HG03025 (cell line): ENCODE measurements at regions not wholly inside any gene's neighbourhood (a gene's known extent, or its start where the extent isn't known, plus 50 kb on each side); places are given as distances from the start of the nearest gene placed in this dataset.

Source experiments
- ATAC-seq: cut with Tn5 transposase; IDR thresholded peaks from one replicate; pipeline ENCODE4 v1.9.1; 2021; ENCODE audit warnings: mild to moderate bottlenecking, moderate library complexity; ENCODE audit not compliant: unreplicated experiment, low FRiP score

DNA sequence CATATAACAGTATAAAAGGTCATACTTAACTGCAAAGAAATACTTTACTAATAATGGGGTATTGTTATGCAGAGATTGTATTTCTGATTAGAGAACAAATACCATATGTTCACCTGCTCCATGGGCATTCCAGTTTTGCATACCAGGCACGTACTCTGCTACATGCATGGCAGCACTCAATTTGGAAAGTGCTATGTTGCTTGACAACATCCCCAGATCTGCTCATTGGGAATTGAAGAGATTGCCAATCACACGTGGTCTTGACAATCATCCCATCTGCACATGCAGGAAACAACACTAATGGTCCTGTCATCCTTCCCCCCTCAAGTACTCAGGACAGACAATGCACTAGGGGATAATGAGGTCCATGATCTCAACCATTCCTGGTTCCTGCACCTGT, 63.4 kb upstream of the PDE4B start:
- ATAC-seq, result no peak

DNA sequence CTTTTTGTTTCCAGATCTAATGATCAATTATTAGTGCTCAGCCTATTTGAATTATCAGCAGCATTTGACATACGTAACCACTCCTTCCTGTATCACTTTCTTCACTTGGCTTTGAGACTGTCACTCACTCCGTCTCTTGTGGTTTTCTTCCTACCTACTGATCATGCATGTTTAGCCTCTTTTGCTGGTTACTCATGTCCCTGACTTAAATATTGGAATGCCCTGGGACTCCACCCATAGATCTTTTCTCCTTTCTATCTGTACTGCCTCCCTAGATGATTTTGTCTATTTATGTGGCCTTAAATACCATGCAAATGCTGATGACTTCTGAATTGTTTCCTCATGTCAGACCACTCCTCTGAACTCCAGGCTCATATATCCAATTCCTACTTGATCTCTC, 57.7 kb upstream of the PDE4B start:
- ATAC-seq, result no peak

DNA sequence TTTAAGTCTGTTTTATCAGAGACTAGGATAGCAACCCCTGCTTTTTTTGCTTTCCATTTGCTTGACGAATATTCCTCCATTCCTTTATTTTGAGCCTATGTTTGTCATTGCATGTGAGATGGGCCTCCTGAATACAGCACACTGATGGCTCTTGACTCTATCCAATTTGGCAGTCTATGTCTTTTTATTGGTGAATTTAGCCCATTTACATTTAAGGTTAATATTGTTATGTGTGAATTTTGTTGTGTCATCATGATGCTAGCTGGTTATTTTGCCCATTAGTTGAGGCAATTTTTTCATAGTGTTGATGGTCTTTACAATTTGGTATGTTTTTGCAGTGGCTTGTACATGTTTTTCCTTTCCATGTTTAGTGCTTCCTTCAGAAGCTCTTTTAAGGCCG, 50.7 kb upstream of the PDE4B start:
- no peak for ATAC-seq
